Stimulated activated CD4-positive, alpha-beta T cell treated with anti-CD3 and anti-CD28 coated beads, Interleukin-1b, Interleukin-23, amount 100 ng/mL, for 4 hours (primary cell): ENCODE measurements at regions not wholly inside any gene's neighbourhood (a gene's known extent, or its start where the extent isn't known, plus 50 kb on each side); places are given as distances from the start of the nearest gene placed in this dataset.

Experiments used
- DNase-seq, 2 donors: peaks; one replicate each; pipeline ENCODE4 v3.0.0-alpha.2; 2020; ENCODE audit warnings: low read depth in 2 of 2

- DNase-seq: no peak
Observed at GRCh38 chr21:31500071-31500470, 156.0 kb upstream of the TIAM1 start.

- no peak for DNase-seq
Observed at GRCh38 chr21:31498985-31499384, 154.9 kb upstream of the TIAM1 start.

GRCh38 chr21:31497914-31498313, 153.9 kb upstream of the TIAM1 start:
- no peak for DNase-seq

- no peak for DNase-seq
Observed at GRCh38 chr21:31493350-31493880, 149.4 kb upstream of the TIAM1 start.

GRCh38 chr21:31491617-31492016, 147.6 kb upstream of the TIAM1 start:
- DNase-seq: no peak

- DNase-seq: no peak
Observed at GRCh38 chr21:31490443-31490842, 146.4 kb upstream of the TIAM1 start.

GRCh38 chr21:31489726-31490125, 145.7 kb upstream of the TIAM1 start:
- no peak for DNase-seq

GRCh38 chr21:31489014-31489413, 145.0 kb upstream of the TIAM1 start:
- DNase-seq: no peak

- no peak for DNase-seq
Observed at GRCh38 chr21:31484219-31484618, 140.2 kb upstream of the TIAM1 start.

- DNase-seq: no peak
Observed at GRCh38 chr21:31483146-31483545, 139.1 kb upstream of the TIAM1 start.

- DNase-seq: no peak
Observed at GRCh38 chr21:31482460-31482859, 138.4 kb upstream of the TIAM1 start.

GRCh38 chr21:31480228-31480627, 136.2 kb upstream of the TIAM1 start:
- no peak for DNase-seq

- no peak for DNase-seq
Observed at GRCh38 chr21:31479714-31480113, 135.7 kb upstream of the TIAM1 start.

- DNase-seq: no peak
Observed at GRCh38 chr21:31479222-31479621, 135.2 kb upstream of the TIAM1 start.

- no peak for DNase-seq
Observed at GRCh38 chr21:31476263-31477022, 132.4 kb upstream of the TIAM1 start.

GRCh38 chr21:31475223-31475622, 131.2 kb upstream of the TIAM1 start:
- no peak for DNase-seq

GRCh38 chr21:31473685-31474345, 129.8 kb upstream of the TIAM1 start:
- DNase-seq: no peak

GRCh38 chr21:31471865-31472264, 127.8 kb upstream of the TIAM1 start:
- DNase-seq: no peak

GRCh38 chr21:31470896-31471694, 127.0 kb upstream of the TIAM1 start:
- no peak for DNase-seq

GRCh38 chr21:31460980-31461379, 116.9 kb upstream of the TIAM1 start:
- no peak for DNase-seq

GRCh38 chr21:31459457-31459856, 115.4 kb upstream of the TIAM1 start:
- DNase-seq: no peak

- DNase-seq: no peak
Observed at GRCh38 chr21:31457675-31458074, 113.6 kb upstream of the TIAM1 start.
